Smooth muscle cell (in vitro differentiated cells): ENCODE measurements at regions not wholly inside any gene's neighbourhood (a gene's known extent, or its start where the extent isn't known, plus 50 kb on each side); places are given as distances from the start of the nearest gene placed in this dataset.

ENCODE experiments used
- DNase-seq: peaks from one replicate; lab custom pipeline; 2025; ENCODE audit not compliant: unreplicated experiment; lab: John Stamatoyannopoulos, UW
- H2AFZ ChIP-seq: fragments of 200-600 bp; sonication (generic); 2 replicates; pipeline ENCODE4 v1.6.0; 2016; ENCODE audit warnings: antibody characterized with exemption, low read depth, mild to moderate bottlenecking
- H3F3A ChIP-seq: fragments of 200-600 bp; sonication (generic); 2 replicates; pipeline ENCODE4 v1.6.0; 2017; ENCODE audit warnings: antibody characterized with exemption, low read depth
- H3K27ac ChIP-seq: fragments of 200-600 bp; sonication (generic); 2 replicates; pipeline ENCODE4 v1.5.1; 2016; ENCODE audit warnings: low read depth, mild to moderate bottlenecking
- H3K27me3 ChIP-seq: fragments of 200-600 bp; sonication (generic); 2 replicates; pipeline ENCODE4 v1.6.1; 2016; ENCODE audit warnings: low read depth, mild to moderate bottlenecking
- H3K36me3 ChIP-seq: fragments of 200-600 bp; sonication (generic); 2 replicates; pipeline ENCODE4 v1.5.1; 2016; ENCODE audit warnings: low read depth
- H3K4me1 ChIP-seq: fragments of 200-600 bp; sonication (generic); 2 replicates; pipeline ENCODE4 v1.5.1; 2016; ENCODE audit warnings: low read depth
- H3K4me2 ChIP-seq: fragments of 200-600 bp; sonication (generic); 2 replicates; pipeline ENCODE4 v1.6.0; 2016; ENCODE audit warnings: mild to moderate bottlenecking
- H3K4me3 ChIP-seq: fragments of 200-600 bp; sonication (generic); 2 replicates; pipeline ENCODE4 v1.5.1; 2016; ENCODE audit warnings: mild to moderate bottlenecking
- H3K79me2 ChIP-seq: fragments of 200-600 bp; sonication (generic); 2 replicates; pipeline ENCODE4 v1.6.0; 2016; ENCODE audit warnings: low read depth, mild to moderate bottlenecking
- H3K9ac ChIP-seq: fragments of 200-600 bp; sonication (generic); 2 replicates; pipeline ENCODE4 v1.6.0; 2016; ENCODE audit warnings: low read depth
- H3K9me3 ChIP-seq: fragments of 200-600 bp; sonication (generic); replicated peaks from 2 replicates; pipeline ENCODE4 v1.5.1; 2016; ENCODE audit warnings: low read depth
- H4K20me1 ChIP-seq: fragments of 200-600 bp; sonication (generic); 2 replicates; pipeline ENCODE4 v1.6.0; 2016; ENCODE audit warnings: low read depth
- WGBS: methylation state at CpG from one replicate; pipeline ENCODE4 v1.1.7; 2016; ENCODE audit warnings: low lambda C conversion rate; 5-methylcytosine and 5-hydroxymethylcytosine counted together
- TF ChIP-seq, protein P1 (sequence below): fragments of 200-600 bp; sonication (generic); IDR thresholded peaks from 2 replicates; pipeline ENCODE4 v1.5.1; 2017; ENCODE audit warnings: borderline replicate concordance, mild to moderate bottlenecking, antibody characterized with exemption; ENCODE audit not compliant: insufficient read depth, poor library complexity, severe bottlenecking

DNA sequence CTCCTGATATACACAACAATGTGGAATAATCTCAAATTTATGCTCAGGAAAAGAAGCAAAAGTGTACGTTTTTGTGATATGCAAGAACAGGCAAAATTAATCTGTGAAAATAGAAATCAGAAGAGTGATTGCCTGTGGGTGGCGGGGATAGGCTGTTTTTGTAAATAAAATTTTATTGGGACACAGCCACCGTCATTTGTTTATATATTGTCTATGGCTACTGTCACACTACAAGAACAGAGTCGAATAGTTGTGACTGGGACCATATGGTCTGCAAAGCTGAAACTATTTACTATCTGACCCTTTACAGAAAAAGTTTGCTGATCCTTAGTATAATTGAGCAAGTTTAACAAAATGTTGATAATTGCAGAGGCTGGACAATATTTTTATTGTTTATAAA, 269.5 kb upstream of the HTR2A start:
- H3K4me1 ChIP-seq = peaks cover 10% of the 10 kb centered on the region
- no peaks in the 10 kb centered on the region for H3K36me3 ChIP-seq
- 43% methylated on average over 4 of the region's 4 CpGs for WGBS
- no peaks in the 10 kb centered on the region for H3K9me3 ChIP-seq
- H3K79me2 ChIP-seq = no peaks in the 10 kb centered on the region
- DNase-seq = no peak
- peak overlapping the region; percentile 49 for H2AFZ ChIP-seq
- H3K27ac ChIP-seq = peak overlapping the region; percentile 87
- H3K4me3 ChIP-seq = no peak overlapping the region
- H3F3A ChIP-seq = peaks cover 3% of the 10 kb centered on the region
- peak overlapping the region; percentile 85 for H3K4me2 ChIP-seq
- no peaks in the 10 kb centered on the region for H3K27me3 ChIP-seq
- TF ChIP-seq, protein P1, sequence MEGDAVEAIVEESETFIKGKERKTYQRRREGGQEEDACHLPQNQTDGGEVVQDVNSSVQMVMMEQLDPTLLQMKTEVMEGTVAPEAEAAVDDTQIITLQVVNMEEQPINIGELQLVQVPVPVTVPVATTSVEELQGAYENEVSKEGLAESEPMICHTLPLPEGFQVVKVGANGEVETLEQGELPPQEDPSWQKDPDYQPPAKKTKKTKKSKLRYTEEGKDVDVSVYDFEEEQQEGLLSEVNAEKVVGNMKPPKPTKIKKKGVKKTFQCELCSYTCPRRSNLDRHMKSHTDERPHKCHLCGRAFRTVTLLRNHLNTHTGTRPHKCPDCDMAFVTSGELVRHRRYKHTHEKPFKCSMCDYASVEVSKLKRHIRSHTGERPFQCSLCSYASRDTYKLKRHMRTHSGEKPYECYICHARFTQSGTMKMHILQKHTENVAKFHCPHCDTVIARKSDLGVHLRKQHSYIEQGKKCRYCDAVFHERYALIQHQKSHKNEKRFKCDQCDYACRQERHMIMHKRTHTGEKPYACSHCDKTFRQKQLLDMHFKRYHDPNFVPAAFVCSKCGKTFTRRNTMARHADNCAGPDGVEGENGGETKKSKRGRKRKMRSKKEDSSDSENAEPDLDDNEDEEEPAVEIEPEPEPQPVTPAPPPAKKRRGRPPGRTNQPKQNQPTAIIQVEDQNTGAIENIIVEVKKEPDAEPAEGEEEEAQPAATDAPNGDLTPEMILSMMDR = no peak
- no peak overlapping the region for H3K9ac ChIP-seq
- H4K20me1 ChIP-seq = no peaks in the 10 kb centered on the region

DNA sequence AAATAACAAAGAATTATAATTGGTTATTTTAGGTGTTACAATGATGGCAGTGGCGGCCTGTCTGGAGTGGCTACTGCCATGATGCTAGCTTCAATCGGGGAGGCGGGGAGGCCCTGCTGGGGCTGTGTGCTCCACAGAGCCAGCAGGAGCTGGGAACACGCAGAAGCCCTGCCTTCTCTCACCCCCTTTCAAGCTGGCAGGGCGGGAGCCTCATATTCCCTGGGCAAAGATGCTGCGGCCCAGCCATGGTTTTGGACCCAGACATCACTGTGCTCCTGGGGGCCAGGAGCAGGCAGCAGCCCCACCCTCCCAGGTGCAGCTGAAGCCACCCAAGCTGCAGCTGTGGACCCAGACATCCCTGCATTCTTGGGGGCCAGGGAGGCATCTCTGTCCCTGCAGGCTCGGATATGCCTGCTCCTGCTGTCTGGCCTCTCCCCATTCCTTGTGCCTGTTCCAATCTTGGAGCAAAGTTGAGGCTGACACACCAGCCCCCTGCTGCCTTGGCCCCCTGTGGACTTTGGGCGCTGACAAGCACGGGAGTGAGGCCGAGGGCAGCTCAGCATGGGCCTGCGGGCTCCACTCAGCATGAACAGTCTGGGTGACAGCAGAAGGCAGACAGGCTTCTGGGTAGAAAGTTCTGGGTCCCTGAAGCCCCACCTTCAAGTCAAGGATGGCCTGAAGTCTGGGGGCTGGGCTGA, 263.1 kb upstream of the HTR2A start:
- Histone ChIP-seq H3K4me1 (no peaks in the 10 kb centered on the region), H3K9me3 (no peaks in the 10 kb centered on the region), H3K36me3 (no peaks in the 10 kb centered on the region), H2AFZ (no peak overlapping the region), H3K27ac (no peak overlapping the region), H4K20me1 (no peaks in the 10 kb centered on the region), H3K79me2 (no peaks in the 10 kb centered on the region), H3K4me3 (no peak overlapping the region), H3K27me3 (no peaks in the 10 kb centered on the region), H3K4me2 (no peak overlapping the region), H3F3A (no peaks in the 10 kb centered on the region), H3K9ac (no peak overlapping the region)
- no peak for DNase-seq
- 97% methylated on average over 11 of the region's 11 CpGs for WGBS
- TF ChIP-seq, protein P1 = no peak

DNA sequence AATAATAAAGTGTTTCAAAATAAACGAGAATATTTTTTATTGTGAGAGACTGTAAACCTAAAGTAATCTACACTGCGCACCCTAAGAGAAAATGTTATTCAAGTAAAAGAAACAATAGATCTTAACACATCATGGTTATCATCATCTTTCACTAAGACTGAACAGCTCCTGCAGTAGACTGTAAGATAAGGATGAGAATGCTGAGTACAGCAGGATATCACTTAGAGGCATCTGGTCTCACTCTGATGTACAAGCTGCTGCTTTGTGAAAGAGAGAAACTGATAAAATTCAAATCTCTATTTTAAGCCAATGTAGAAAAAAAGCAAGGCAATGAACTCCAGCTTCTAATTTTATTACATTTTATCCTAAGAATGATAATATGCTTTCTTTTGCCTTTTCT, 261.7 kb upstream of the HTR2A start:
- H3K79me2 ChIP-seq = no peaks in the 10 kb centered on the region
- H3F3A ChIP-seq = no peaks in the 10 kb centered on the region
- no peak overlapping the region for H3K4me3 ChIP-seq
- H3K36me3 ChIP-seq = no peaks in the 10 kb centered on the region
- TF ChIP-seq, protein P1 = no peak
- H2AFZ ChIP-seq = no peak overlapping the region
- H3K4me1 ChIP-seq = no peaks in the 10 kb centered on the region
- no peaks in the 10 kb centered on the region for H3K27me3 ChIP-seq
- H3K9ac ChIP-seq = no peak overlapping the region
- H3K4me2 ChIP-seq = peak overlapping the region; percentile 5
- WGBS = 28% methylated on average over 2 of the region's 2 CpGs
- no peak for DNase-seq
- no peaks in the 10 kb centered on the region for H3K9me3 ChIP-seq
- H4K20me1 ChIP-seq = no peaks in the 10 kb centered on the region
- no peak overlapping the region for H3K27ac ChIP-seq

DNA sequence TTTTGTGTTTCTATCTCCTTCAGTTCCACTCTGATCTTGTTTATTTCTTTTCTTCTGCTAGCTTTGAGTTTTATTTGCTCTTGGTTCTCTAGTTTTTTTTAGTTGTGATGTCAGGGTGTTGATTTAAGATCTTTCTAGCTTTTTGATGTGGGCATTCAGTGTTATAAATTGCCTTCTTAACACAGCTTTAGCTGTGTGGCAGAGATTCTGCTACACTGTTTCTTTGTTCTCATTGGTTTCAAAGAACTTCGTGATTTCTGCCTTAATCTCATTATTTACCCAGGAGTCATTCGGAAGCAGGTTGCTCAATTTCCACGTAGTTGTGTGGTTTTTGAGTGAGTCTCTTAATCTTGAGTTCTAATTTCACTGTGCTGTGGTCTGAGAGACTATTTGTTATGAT, 251.7 kb upstream of the HTR2A start:
- DNase-seq = no peak
- Histone ChIP-seq H3K4me2 (peak overlapping the region; percentile 14), H4K20me1 (no peaks in the 10 kb centered on the region)

More for the DNA sequence above, 251.7 kb upstream of the HTR2A start:
- TF ChIP-seq, protein P1 = no peak
- H3K27me3 ChIP-seq = no peaks in the 10 kb centered on the region
- H3K27ac ChIP-seq = no peak overlapping the region
- no peaks in the 10 kb centered on the region for H3K79me2 ChIP-seq
- 15% methylated on average over 3 of the region's 3 CpGs for WGBS
- H3K4me3 ChIP-seq = no peak overlapping the region
- H3K9ac ChIP-seq = no peak overlapping the region
- peaks cover 7% of the 10 kb centered on the region for H3K4me1 ChIP-seq
- no peaks in the 10 kb centered on the region for H3K9me3 ChIP-seq
- peak overlapping the region; percentile 1 for H2AFZ ChIP-seq
- H3F3A ChIP-seq = no peaks in the 10 kb centered on the region
- H3K36me3 ChIP-seq = no peaks in the 10 kb centered on the region
